Adipocyte (in vitro differentiated cells): ENCODE measurements at regions not wholly inside any gene's neighbourhood (a gene's known extent, or its start where the extent isn't known, plus 50 kb on each side); places are given as distances from the start of the nearest gene placed in this dataset.

Experiments used
- DNase-seq: peaks from one replicate; pipeline ENCODE4 v3.0.0-alpha.2; 2015; ENCODE audit warnings: low read depth
- H3K27me3 ChIP-seq: replicated peaks from 2 replicates; pipeline ENCODE4 v1.7.0; 2013; ENCODE audit warnings: mild to moderate bottlenecking, low read length, moderate library complexity; ENCODE audit not compliant: control insufficient read depth, insufficient read depth
- H3K36me3 ChIP-seq: 2 replicates; pipeline ENCODE4 v1.7.0; 2013; ENCODE audit warnings: low read length, mild to moderate bottlenecking, moderate library complexity; ENCODE audit not compliant: control insufficient read depth, insufficient read depth, severe bottlenecking
- H3K4me1 ChIP-seq: 2 replicates; pipeline ENCODE4 v1.7.0; 2013; ENCODE audit warnings: mild to moderate bottlenecking, low read length, moderate library complexity; ENCODE audit not compliant: control insufficient read depth, insufficient read depth
- H3K4me3 ChIP-seq: 2 replicates; pipeline ENCODE4 v1.7.0; 2013; ENCODE audit warnings: mild to moderate bottlenecking, low read length, moderate library complexity
- H3K9ac ChIP-seq: 2 replicates; pipeline ENCODE4 v1.7.0; 2013; ENCODE audit warnings: mild to moderate bottlenecking, low read length, moderate library complexity
- H3K9me3 ChIP-seq: 2 replicates; pipeline ENCODE4 v1.7.0; 2013; ENCODE audit warnings: mild to moderate bottlenecking, low read length, moderate library complexity; ENCODE audit not compliant: control insufficient read depth

DNA sequence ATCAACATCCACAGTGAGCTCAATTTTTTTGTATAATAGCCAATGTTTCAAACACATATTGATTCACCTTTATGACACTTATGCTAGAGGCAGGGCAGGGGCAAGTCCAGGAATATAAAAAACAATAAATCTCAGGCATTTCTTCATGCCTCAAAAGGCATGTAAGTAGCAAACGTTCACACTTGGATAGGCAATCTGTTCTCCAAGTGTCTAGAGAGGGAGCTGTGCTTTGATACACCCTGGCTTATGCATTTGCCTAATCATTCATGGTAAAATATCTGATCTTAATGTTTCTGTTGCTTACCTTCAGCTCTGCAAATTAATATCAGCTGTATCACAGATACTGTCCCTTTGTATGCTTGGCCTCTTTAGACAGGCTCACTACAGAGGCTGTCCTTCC lies 464.5 kb upstream of the SETBP1 start:
- H3K27me3 ChIP-seq: no peaks in the 10 kb centered on the region
- H3K9me3 ChIP-seq: no peaks in the 10 kb centered on the region
- DNase-seq: no peak
- H3K36me3 ChIP-seq: no peaks in the 10 kb centered on the region
- H3K4me1 ChIP-seq: no peaks in the 10 kb centered on the region
- H3K9ac ChIP-seq: no peak overlapping the region
- H3K4me3 ChIP-seq: no peak overlapping the region

- no peak overlapping the region for H3K9ac ChIP-seq
- H3K36me3 ChIP-seq: no peaks in the 10 kb centered on the region
- no peaks in the 10 kb centered on the region for H3K9me3 ChIP-seq
- no peak for DNase-seq
- H3K27me3 ChIP-seq: no peaks in the 10 kb centered on the region
- peaks cover 12% of the 10 kb centered on the region for H3K4me1 ChIP-seq
- no peak overlapping the region for H3K4me3 ChIP-seq
These were observed 453.2 kb upstream of the SETBP1 start for GRCh38 chr18:44227501-44227900.

DNA sequence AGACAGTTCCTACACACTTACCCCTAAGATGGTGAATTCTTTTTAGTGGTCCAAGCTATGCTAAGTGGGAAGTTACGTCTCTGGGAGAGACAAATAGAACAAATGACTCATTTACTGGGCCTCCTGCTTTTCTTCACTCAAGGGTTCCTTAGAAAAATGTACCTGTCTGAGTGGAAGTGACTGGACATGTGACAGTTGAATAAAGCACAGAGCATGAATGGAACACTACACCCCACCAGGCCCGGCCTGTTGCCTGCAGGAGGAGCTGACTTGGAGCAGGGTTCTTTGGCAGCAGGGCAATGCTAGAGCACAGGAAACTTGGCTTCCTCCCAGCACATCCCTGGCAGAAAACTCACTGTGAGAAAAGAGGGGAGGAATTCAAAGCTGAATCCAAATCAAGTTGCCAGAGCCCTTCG lies 451.0 kb upstream of the SETBP1 start:
- Histone ChIP-seq H3K9ac (no peak overlapping the region), H3K27me3 (no peaks in the 10 kb centered on the region), H3K9me3 (no peaks in the 10 kb centered on the region), H3K4me1 (peaks cover 12% of the 10 kb centered on the region), H3K4me3 (no peak overlapping the region), H3K36me3 (no peaks in the 10 kb centered on the region)
- peak; percentile 78 for DNase-seq

- H3K9me3 ChIP-seq: no peaks in the 10 kb centered on the region
- H3K4me3 ChIP-seq: no peak overlapping the region
- DNase-seq: no peak
- H3K36me3 ChIP-seq: no peaks in the 10 kb centered on the region
- H3K9ac ChIP-seq: no peak overlapping the region
- no peaks in the 10 kb centered on the region for H3K27me3 ChIP-seq
- H3K4me1 ChIP-seq: peaks cover 12% of the 10 kb centered on the region
These were observed 448.8 kb upstream of the SETBP1 start for GRCh38 chr18:44231936-44232335.

DNA sequence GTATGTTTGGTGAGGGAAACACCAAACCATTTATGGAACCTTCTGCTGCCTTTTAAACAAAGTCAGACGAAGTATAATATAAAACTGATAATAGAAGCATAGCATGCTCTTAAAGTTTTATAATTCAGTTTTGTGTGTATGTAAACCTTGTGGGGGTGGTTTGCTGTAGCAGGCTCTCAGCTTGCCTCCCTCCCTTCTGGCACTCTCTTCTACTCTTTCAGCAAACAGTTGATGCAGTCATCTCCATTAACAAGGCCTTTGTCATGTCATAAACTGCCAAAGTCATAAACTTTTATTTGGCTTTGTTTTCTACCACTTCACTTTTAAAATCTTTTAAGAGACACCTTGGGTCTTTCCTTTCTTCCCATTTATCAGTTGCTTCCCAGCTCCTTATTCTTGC lies 448.2 kb upstream of the SETBP1 start:
- Histone ChIP-seq H3K4me1 (peaks cover 12% of the 10 kb centered on the region), H3K27me3 (no peaks in the 10 kb centered on the region), H3K36me3 (no peaks in the 10 kb centered on the region), H3K9me3 (no peaks in the 10 kb centered on the region), H3K4me3 (no peak overlapping the region), H3K9ac (no peak overlapping the region)
- DNase-seq: no peak

DNA sequence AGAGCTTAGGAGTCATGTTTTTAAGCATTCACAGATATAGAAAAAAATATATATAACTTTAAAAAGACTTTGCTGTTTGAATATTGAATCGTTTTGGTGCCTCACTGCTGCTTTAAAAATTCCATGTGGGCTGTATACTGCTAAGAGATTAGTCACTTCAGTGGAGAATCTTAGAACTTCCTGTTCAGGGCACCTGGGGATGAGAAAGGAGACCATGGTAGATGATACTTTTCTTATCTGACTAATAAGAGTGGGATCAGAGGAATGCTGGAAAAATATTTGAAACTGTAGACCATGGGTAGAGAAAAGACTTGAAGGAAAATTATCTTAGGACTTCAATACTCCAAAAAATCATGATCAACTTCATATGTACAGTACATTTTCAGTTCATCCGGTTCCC lies 442.2 kb upstream of the SETBP1 start:
- no peaks in the 10 kb centered on the region for H3K36me3 ChIP-seq
- H3K4me3 ChIP-seq: no peak overlapping the region
- H3K4me1 ChIP-seq: peaks cover 4% of the 10 kb centered on the region
- DNase-seq: no peak
- H3K9me3 ChIP-seq: no peaks in the 10 kb centered on the region
- H3K9ac ChIP-seq: no peak overlapping the region
- H3K27me3 ChIP-seq: no peaks in the 10 kb centered on the region

- no peaks in the 10 kb centered on the region for H3K9me3 ChIP-seq
- H3K4me1 ChIP-seq: peaks cover 4% of the 10 kb centered on the region
- DNase-seq: no peak
- H3K9ac ChIP-seq: no peak overlapping the region
- H3K4me3 ChIP-seq: no peak overlapping the region
- H3K36me3 ChIP-seq: no peaks in the 10 kb centered on the region
- no peaks in the 10 kb centered on the region for H3K27me3 ChIP-seq
These were observed 441.8 kb upstream of the SETBP1 start for GRCh38 chr18:44238911-44239310.

DNA sequence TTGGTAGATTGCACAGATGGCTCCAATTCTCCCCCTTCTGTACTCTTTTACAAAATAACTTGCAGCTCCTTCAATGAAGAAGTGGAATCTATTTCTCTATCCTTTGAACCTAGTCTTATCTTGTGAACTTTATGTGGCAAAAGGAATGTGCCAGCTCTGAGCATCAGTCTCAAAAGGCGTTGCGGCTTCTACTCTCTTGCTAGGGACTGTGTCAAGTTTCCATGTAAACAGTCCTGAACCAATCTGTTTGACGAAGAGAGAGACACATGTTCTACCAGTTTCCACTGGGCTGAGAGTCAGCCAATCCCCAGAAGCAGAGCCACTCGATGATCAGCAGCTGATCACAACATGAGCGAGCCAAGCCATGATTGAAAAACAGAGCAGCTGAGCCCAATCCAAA lies 439.7 kb upstream of the SETBP1 start:
- Histone ChIP-seq H3K4me1 (peaks cover 4% of the 10 kb centered on the region), H3K27me3 (no peaks in the 10 kb centered on the region)

DNA sequence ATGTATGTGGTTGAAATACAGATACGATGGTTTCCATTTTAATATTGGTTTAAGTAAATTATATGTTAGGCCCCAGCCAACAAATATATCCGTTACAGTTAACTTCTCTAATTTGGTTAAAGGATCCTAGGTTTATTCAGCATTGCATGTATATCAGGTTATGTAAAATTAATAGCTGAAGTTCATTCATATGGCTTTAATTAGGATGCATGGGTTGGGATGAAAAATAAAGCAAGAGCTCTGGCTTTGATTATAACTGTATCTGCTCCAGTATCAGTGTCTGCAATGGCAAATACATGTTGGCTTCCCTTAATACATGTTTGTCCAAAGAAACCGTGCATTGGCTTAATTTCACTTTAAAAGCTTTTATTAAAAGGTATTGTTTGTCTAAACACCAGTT lies 435.7 kb upstream of the SETBP1 start:
- no peaks in the 10 kb centered on the region for H3K4me1 ChIP-seq
- no peaks in the 10 kb centered on the region for H3K27me3 ChIP-seq
- no peaks in the 10 kb centered on the region for H3K9me3 ChIP-seq
- DNase-seq: peak; percentile 66
- H3K36me3 ChIP-seq: no peaks in the 10 kb centered on the region
- H3K9ac ChIP-seq: no peak overlapping the region
- no peak overlapping the region for H3K4me3 ChIP-seq

More for the DNA sequence above, 439.7 kb upstream of the SETBP1 start:
- no peak for DNase-seq
- no peaks in the 10 kb centered on the region for H3K36me3 ChIP-seq
- no peaks in the 10 kb centered on the region for H3K9me3 ChIP-seq
- H3K9ac ChIP-seq: no peak overlapping the region
- H3K4me3 ChIP-seq: no peak overlapping the region

GRCh38 chr18:44246001-44246400 lies 434.7 kb upstream of the SETBP1 start:
- no peaks in the 10 kb centered on the region for H3K9me3 ChIP-seq
- no peaks in the 10 kb centered on the region for H3K27me3 ChIP-seq
- no peak overlapping the region for H3K9ac ChIP-seq
- no peak overlapping the region for H3K4me3 ChIP-seq
- no peaks in the 10 kb centered on the region for H3K4me1 ChIP-seq
- H3K36me3 ChIP-seq: no peaks in the 10 kb centered on the region
- no peak for DNase-seq

GRCh38 chr18:44258086-44258485 lies 422.6 kb upstream of the SETBP1 start:
- no peak overlapping the region for H3K9ac ChIP-seq
- H3K36me3 ChIP-seq: no peaks in the 10 kb centered on the region
- no peaks in the 10 kb centered on the region for H3K4me1 ChIP-seq
- no peaks in the 10 kb centered on the region for H3K27me3 ChIP-seq
- DNase-seq: no peak
- H3K9me3 ChIP-seq: peaks cover 19% of the 10 kb centered on the region
- no peak overlapping the region for H3K4me3 ChIP-seq

GRCh38 chr18:44258576-44258975 lies 422.1 kb upstream of the SETBP1 start:
- Histone ChIP-seq H3K9me3 (peaks cover 22% of the 10 kb centered on the region), H3K27me3 (no peaks in the 10 kb centered on the region), H3K4me3 (no peak overlapping the region), H3K36me3 (no peaks in the 10 kb centered on the region), H3K9ac (no peak overlapping the region), H3K4me1 (no peaks in the 10 kb centered on the region)
- no peak for DNase-seq
